ENCODE measurements at regions not wholly inside any gene's neighbourhood (a gene's known extent, or its start where the extent isn't known, plus 50 kb on each side); places are given as distances from the start of the nearest gene placed in this dataset.

DNA sequence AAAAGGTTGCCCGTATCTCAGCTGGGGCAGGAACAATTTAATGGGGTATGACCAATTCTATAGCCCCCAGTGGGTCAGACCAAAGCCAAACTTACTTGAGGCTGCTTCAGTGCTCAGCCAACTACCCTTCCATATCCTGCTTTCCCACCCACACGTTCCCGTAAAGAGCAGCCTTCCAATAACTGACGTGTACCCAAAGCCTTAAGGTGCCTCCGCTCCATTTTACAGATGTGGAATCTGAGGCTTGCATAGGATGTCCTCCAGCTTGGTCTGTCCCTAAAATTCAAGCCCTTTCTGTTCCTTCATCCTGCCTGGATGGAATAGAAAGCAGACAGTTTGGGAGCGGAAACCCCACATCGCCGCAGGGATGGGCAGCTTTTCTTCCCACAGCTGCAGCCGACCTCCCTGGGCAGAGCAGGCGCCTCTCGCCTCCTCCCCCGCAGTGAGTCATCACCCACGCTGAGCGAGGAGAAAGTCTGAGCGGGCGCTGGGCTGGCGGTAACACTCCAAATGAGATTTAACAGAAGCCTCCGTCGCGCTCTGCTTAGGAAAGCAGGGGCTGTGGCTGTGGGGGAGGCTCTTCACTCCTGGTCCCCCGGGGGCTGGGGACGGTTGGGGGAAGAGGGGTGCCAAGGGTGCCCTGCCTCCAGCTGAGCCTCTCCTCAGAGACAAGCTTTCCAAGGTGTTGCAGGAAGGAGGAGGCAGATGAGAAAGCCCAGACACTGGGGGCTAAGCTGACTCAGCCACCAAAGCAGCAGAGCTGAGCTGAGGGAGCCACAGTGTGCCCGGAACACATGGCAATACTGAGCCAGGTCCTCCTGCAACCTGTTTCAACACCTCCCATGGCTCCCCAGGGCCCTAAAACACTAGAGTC, 57.8 kb upstream of the HRH1 start:
- Histone ChIP-seq H3K4me1 (peaks cover 0 to 23% (median 6%) of the 10 kb centered on the region in 4 donors), H3K27ac (peak overlapping the region in 2 of 4 donors; percentile 42 to 75), H3K9me3 (peaks cover 0 to under 1% (median 0%) of the 10 kb centered on the region in 4 donors), H3K36me3 (no peaks in the 10 kb centered on the region), H3K27me3 (no peaks in the 10 kb centered on the region), H3K4me3 (peak overlapping the region in 2 of 4 donors; percentile 25 to 42)
- peak; percentile 40 to 49 for DNase-seq (ENCODE audit: low spot score in 2 of 2)
- TF ChIP-seq EP300 (IDR thresholded peaks at IDR 0.05) (no peak), POLR2A (IDR thresholded peaks at IDR 0.05) (no peak)
- TF ChIP-seq, protein P1, sequence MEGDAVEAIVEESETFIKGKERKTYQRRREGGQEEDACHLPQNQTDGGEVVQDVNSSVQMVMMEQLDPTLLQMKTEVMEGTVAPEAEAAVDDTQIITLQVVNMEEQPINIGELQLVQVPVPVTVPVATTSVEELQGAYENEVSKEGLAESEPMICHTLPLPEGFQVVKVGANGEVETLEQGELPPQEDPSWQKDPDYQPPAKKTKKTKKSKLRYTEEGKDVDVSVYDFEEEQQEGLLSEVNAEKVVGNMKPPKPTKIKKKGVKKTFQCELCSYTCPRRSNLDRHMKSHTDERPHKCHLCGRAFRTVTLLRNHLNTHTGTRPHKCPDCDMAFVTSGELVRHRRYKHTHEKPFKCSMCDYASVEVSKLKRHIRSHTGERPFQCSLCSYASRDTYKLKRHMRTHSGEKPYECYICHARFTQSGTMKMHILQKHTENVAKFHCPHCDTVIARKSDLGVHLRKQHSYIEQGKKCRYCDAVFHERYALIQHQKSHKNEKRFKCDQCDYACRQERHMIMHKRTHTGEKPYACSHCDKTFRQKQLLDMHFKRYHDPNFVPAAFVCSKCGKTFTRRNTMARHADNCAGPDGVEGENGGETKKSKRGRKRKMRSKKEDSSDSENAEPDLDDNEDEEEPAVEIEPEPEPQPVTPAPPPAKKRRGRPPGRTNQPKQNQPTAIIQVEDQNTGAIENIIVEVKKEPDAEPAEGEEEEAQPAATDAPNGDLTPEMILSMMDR (IDR thresholded peaks at IDR 0.05), result no peak
- 12% methylated on average over 12 to 21 of the region's 23 CpGs for WGBS, 2 donors

DNA sequence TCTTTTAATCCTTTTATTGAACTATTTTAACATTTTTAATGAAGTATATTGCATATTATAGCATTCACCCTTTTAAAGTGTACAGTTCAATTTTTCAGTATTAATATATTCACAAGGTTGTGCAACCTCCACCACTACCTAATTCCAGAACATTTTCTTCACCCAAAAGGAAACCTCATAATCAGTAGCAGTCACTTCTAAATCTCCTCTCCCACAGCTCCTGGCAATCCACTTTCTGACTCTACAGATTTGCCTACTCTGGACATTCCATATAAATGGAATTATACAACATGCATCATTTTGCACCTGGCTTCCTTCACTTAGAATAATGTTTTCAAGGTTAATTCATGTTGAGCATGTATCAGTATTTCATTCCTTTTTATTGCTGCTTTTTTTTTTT, 55.0 kb upstream of the HRH1 start:
- DNase-seq (ENCODE audit: low spot score in 2 of 2), result no peak
- Histone ChIP-seq H3K36me3 (no peaks in the 10 kb centered on the region), H3K27ac (no peak overlapping the region), H3K9me3 (peaks cover 0 to 13% (median 6%) of the 10 kb centered on the region in 4 donors), H3K27me3 (no peaks in the 10 kb centered on the region), H3K4me3 (no peak overlapping the region), H3K4me1 (peaks cover 0 to 17% (median 6%) of the 10 kb centered on the region in 4 donors)
- TF ChIP-seq, protein P1 (IDR thresholded peaks at IDR 0.05), result no peak
- TF ChIP-seq EP300 (IDR thresholded peaks at IDR 0.05) (no peak), POLR2A (IDR thresholded peaks at IDR 0.05) (no peak)
